GM12892 (cell line): ENCODE measurements at regions not wholly inside any gene's neighbourhood (a gene's known extent, or its start where the extent isn't known, plus 50 kb on each side); places are given as distances from the start of the nearest gene placed in this dataset.
"Not testable (repeated sequence)": the region's sequence is repeated elsewhere in the genome, so short reads cannot be mapped to it uniquely, and the experiment has no call there.

ENCODE experiments used
- DNase-seq: peaks from one replicate; pipeline ENCODE4 v3.0.0; 2011; ENCODE audit not compliant: insufficient read length
- FAIRE-seq: peaks from 2 replicates; lab custom pipeline; 2011; peaks lifted over from hg19 to GRCh38; lab: Jason Lieb, UNC
- POLR2A ChIP-seq: IDR thresholded peaks from 2 replicates; pipeline ENCODE4 v1.6.1; 2011; ENCODE audit warnings: low read depth, low read length, control low read depth
- POLR2AphosphoS5 ChIP-seq: IDR thresholded peaks from 2 replicates; pipeline ENCODE4 v1.6.1; 2011; ENCODE audit warnings: low read depth, low read length, control low read depth
- TAF1 ChIP-seq: IDR thresholded peaks from 2 replicates; pipeline ENCODE4 v1.6.1; 2011; ENCODE audit warnings: low read depth, mild to moderate bottlenecking, control low read depth, low read length, borderline replicate concordance

DNA sequence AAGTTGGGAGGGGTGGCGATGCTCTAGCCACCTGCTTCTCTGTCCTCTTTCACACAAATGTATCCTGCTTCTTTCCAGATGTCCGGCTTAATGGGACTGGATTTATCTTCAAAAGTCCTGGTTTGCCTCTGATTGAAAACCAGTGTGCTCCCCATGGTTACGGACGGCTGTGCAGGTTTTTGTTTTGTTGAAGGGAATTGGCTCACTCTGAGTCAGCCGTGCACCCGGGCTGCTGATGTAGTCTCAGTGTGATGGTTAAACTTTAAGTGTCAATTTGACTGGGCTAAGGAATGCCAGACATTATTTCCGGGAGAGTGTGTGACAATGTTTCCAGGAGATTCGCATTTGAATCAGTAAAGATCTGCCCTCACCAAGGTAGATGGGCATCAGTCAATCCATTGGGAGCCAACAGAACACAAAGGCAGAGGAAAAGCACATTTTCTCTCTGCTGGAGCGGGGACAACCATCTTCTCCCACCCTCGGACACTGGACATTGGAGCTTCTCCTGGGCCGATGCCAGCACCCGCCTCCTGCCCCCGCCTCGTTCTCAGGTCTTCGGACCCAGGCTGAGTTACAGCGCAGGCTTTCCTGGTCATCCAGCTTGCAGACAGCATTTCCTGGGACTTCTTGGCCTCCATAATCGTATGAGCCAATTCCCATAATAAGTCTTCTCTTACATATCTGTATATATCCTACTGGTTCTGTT lies 126.9 kb upstream of the TNRC6C start:
- DNase-seq (no peak), FAIRE-seq (no peak)
- no peak for TF ChIP-seq TAF1

DNA sequence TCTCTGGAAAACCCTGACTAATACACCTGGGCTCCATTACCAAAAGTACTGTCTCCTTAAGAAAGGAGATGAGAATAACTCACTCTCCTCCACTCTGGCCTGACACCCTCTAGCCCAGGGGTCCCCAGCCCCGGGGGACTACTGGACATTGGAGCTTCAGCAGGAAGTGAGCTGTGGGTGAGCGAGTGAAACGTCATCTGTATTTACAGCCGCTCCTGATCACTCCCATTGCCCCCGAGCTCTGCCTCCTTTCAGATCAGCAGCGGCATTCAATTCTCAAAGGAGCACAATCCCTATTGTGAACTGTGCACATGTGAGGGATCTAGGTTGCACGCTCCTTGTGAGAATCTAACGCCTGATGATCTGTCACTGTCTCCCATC lies 126.3 kb upstream of the TNRC6C start:
- TF ChIP-seq TAF1 (no peak), POLR2A (no peak), POLR2AphosphoS5 (no peak)
- DNase-seq (no peak), FAIRE-seq (no peak)

DNA sequence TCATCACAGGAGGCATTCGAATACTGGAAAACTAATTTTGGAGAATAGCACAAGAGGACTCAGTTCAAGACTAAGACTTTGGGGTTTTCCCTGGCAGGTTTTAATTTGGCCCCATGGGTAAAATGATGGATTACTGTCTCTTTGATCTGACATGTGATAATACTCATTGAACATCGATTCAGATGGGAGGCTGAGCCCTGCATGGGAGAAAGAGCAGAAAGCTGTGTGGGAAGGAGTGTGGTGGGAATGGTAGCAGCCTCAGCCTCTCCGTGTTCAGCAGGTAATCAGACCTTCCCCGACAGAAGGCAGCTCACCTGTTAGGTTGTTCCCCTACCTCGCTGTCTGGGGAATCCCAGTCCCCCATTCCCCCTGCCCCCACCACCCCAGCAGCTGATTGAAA lies 124.7 kb upstream of the TNRC6C start:
- FAIRE-seq (no peak), DNase-seq (no peak)
- TF ChIP-seq TAF1 (no peak), POLR2A (no peak), POLR2AphosphoS5 (no peak)

DNA sequence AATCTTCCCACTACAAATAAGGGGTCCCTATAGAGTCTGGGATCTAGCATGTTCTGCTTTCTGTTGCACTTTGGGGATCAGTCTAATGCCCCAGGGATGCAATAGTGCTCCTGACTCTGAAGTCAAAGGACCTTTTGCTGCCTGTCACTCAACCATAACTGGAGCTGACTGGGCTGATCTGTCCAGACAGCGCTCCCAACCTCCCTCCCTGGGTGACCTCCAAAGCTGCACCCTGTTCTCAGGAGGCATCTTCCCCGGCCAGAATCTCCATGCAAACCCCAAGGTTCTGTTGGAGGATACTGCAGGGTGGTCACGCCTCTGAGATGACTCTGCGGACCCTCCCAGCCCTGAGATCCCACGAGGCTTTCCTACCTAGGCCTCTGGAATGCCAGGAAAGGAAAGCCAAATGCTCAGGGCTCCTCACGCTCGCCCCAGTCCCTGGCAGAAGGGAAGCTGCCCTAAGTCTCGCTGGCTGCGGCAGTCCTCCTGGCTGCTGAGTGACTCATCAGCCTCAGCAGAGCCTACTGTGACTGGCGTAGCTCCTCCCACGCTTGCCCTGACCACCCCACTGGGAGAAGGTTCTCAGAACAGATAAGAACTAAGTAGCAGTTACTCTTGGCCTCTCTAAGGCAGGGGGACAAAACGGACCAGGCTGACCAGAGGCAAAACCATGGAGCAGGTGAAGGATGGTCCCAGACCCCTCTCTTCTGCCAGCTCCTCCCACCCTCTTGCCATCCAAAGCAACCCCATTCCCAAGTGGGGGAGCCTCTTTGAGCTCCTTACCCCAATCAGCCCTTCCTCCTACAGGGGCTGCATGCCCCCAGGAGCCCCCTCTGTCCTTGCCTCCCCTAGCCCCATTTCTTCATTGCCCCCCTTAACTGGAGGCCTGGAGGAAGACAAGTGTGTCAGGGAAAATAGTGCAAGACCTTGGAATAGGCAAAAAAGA lies 124.1 kb upstream of the TNRC6C start:
- TF ChIP-seq POLR2AphosphoS5 (no peak), POLR2A (no peak), TAF1 (no peak)
- FAIRE-seq (no peak), DNase-seq (peak; percentile 63)

GRCh38 chr17:77836557-77837041 lies 121.9 kb upstream of the TNRC6C start:
- DNase-seq (no peak), FAIRE-seq (no peak)
- no peak for TF ChIP-seq POLR2A
- TF ChIP-seq TAF1, result no peak
- no peak for TF ChIP-seq POLR2AphosphoS5

DNA sequence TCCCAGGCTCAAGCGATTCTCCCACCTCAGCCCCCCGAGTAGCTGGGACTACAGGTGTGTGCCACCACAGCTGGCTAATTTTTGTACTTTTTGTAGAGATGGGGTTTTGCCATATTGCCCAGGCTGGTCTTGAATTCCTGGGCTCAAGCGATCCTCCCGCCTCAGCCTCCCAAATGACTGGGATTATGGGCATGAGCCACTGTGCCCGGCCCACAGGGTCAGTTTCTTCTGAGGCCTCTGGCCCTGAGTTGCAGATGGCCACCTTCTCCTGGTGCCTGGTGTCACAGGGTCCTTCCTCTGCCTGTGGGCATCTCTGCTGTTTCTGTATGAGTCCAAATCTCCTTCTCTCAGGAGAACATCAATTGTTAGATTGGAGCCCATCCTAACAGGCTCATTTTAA lies 121.4 kb upstream of the TNRC6C start:
- not testable (repeated sequence) for FAIRE-seq

DNA sequence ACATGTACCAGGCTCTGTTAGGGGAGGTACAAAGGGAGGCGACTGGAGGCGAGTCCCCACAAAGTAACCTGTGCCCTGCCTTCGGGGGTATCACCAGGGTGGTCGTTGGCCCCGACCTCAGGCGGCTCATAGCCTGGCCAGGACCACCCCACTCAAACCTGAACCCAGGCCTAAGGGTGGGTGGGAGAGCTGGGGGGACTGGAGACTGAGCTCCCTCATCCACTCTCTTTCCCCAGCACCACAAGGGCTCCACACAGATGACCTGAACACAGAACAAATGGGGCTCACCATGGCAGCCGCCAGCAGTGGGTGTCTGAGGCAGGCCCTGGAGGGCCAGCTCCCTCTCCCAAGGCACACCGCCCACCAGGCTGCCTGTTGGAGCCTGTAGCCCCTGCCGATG lies 120.6 kb upstream of the TNRC6C start:
- DNase-seq (no peak), FAIRE-seq (no peak)
- TF ChIP-seq POLR2A, result no peak
- TF ChIP-seq POLR2AphosphoS5, result no peak
- TF ChIP-seq TAF1, result no peak

More for the DNA sequence above, 121.4 kb upstream of the TNRC6C start:
- DNase-seq, result not testable (repeated sequence)

GRCh38 chr17:77838748-77839697 lies 119.5 kb upstream of the TNRC6C start:
- no peak for TF ChIP-seq TAF1
- no peak for TF ChIP-seq POLR2A
- no peak for TF ChIP-seq POLR2AphosphoS5
- no peak for FAIRE-seq
- DNase-seq, result no peak

GRCh38 chr17:77839698-77840512 lies 118.6 kb upstream of the TNRC6C start:
- TF ChIP-seq POLR2A (no peak), TAF1 (no peak), POLR2AphosphoS5 (no peak)
- no peak for FAIRE-seq
- DNase-seq, result no peak

- TF ChIP-seq POLR2AphosphoS5 (no peak), TAF1 (no peak), POLR2A (no peak)
- DNase-seq (no peak), FAIRE-seq (no peak)
Measured at GRCh38 chr17:77840513-77841165, 117.9 kb upstream of the TNRC6C start.
